HCT116 (cell line): ENCODE measurements at regions not wholly inside any gene's neighbourhood (a gene's known extent, or its start where the extent isn't known, plus 50 kb on each side); places are given as distances from the start of the nearest gene placed in this dataset.
A peak's percentile ranks its signal among the peaks of the same experiment; 100 is the strongest.

Experiments
- ATAC-seq: fragments of 200-7000 bp; cut with Tn5 transposase; 2 replicates; pipeline ENCODE4 v1.9.1; 2020; ENCODE audit warnings: mild to moderate bottlenecking, moderate library complexity
- BruUV-seq: library from RNA; stranded (reverse); fragments of 400-500 nt; replicated peaks from 2 replicates; lab custom pipeline; 2021; lab: Mats Ljungman, UMichigan
- CTCF ChIA-PET: fragments of 300-600 bp; sonication (Branson Sonifier 250); formaldehyde crosslinking; loops from one replicate; lab custom pipeline; 2021; ENCODE audit warnings: antibody characterized with exemption; lab: Charles Lee
- POLR2A ChIA-PET: fragments of 300-600, 350-600 bp; sonication (Branson Sonifier 250); formaldehyde crosslinking; loops from one replicate; lab custom pipeline; 2021; ENCODE audit warnings: antibody characterized with exemption; lab: Charles Lee
- RAD21 ChIA-PET, 2 experiments: fragments of 300-600 bp; sonication (Branson Sonifier 250); formaldehyde crosslinking; loops; one replicate each; lab custom pipeline; 2023; ENCODE audit warnings: low total read pairs in 2 of 2; ENCODE audit not compliant: uncharacterized antibody in 2 of 2, unreplicated experiment in 2 of 2, low non-redundant PET in 1 of 2; lab: Charles Lee
- DNase-seq: peaks from one replicate; pipeline ENCODE4 v3.0.0-alpha.2; 2010; ENCODE audit warnings: low read depth, low spot score
- H2AFZ ChIP-seq: fragments of 200-600 bp; shearing (Covaris generic), sonication (generic); 2 replicates; pipeline ENCODE4 v1.6.1; 2017; ENCODE audit warnings: low read depth, mixed run types, mixed read lengths, antibody characterized with exemption, low read length; ENCODE audit not compliant: poor library complexity, severe bottlenecking
- H3K27ac ChIP-seq: 2 replicates; pipeline ENCODE4 v1.5.1; 2012; ENCODE audit warnings: low read depth, low read length
- H3K27me3 ChIP-seq: fragments of 200-600 bp; sonication (generic); 2 replicates; pipeline ENCODE4 v1.6.1; 2016; ENCODE audit warnings: mixed run types, low read length, mixed read lengths; ENCODE audit not compliant: insufficient read depth
- H3K36me3 ChIP-seq, 2 experiments: fragments of 200-500 bp in 1 of 2; fragments of 200-600 bp in 1 of 2; sonication (Bioruptor generic) in 1 of 2; sonication (generic) in 1 of 2; 2 replicates each; pipeline versions ENCODE4 v1.5.1 to v1.6.1; 2014 to 2016; ENCODE audit warnings: low read length in 2 of 2, inconsistent platforms in 1 of 2, mixed read lengths in 1 of 2, mixed run types in 1 of 2; ENCODE audit not compliant: insufficient read depth in 2 of 2, control insufficient read depth in 1 of 2
- H3K4me1 ChIP-seq, 2 experiments: fragments of 200-600 bp in 1 of 2; sonication (generic) in 1 of 2; 2 replicates each; pipeline versions ENCODE4 v1.5.1 to v1.6.1; 2012 to 2017; ENCODE audit warnings: low read length in 2 of 2, inconsistent platforms in 1 of 2, mild to moderate bottlenecking in 1 of 2, mixed read lengths in 1 of 2, mixed run types in 1 of 2, moderate library complexity in 1 of 2; ENCODE audit not compliant: insufficient read depth in 2 of 2, control insufficient read depth in 1 of 2
- H3K4me2 ChIP-seq: fragments of 200-600 bp; sonication (generic); 2 replicates; pipeline ENCODE4 v1.6.1; 2017; ENCODE audit warnings: mixed run types, low read length, mixed read lengths
- H3K4me3 ChIP-seq, 2 experiments: fragments of 200-600 bp in 1 of 2; sonication (generic) in 1 of 2; replicated peaks in 1 of 2; 2 replicates each; pipeline ENCODE4 v1.5.1; 2011 to 2016; ENCODE audit warnings: low read length in 2 of 2, control low read depth in 1 of 2, low read depth in 1 of 2, mild to moderate bottlenecking in 1 of 2, mixed read lengths in 1 of 2, mixed run types in 1 of 2
- H3K79me2 ChIP-seq: fragments of 200-600 bp; sonication (generic); 2 replicates; pipeline ENCODE4 v1.6.1; 2017; ENCODE audit warnings: mild to moderate bottlenecking, mixed run types, low read length, moderate library complexity, mixed read lengths; ENCODE audit not compliant: insufficient read depth
- H3K9ac ChIP-seq: fragments of 200-600 bp; sonication (generic); 2 replicates; pipeline ENCODE4 v1.6.1; 2016; ENCODE audit warnings: low read length, mixed read lengths
- H3K9me2 ChIP-seq: fragments of 200-600 bp; sonication (generic), shearing (Covaris generic); 2 replicates; pipeline ENCODE4 v1.6.1; 2017; ENCODE audit warnings: mixed run types, mild to moderate bottlenecking, moderate library complexity; ENCODE audit not compliant: insufficient read depth
- H3K9me3 ChIP-seq, 2 experiments: fragments of 200-500 bp in 1 of 2; fragments of 200-600 bp in 1 of 2; sonication (Bioruptor generic) in 1 of 2; sonication (generic) in 1 of 2; 2 replicates each; pipeline ENCODE4 v1.6.1; 2014 to 2017; ENCODE audit warnings: low read length in 2 of 2, mixed read lengths in 2 of 2, inconsistent platforms in 1 of 2, low read depth in 1 of 2, mild to moderate bottlenecking in 1 of 2, mixed run types in 1 of 2, moderate library complexity in 1 of 2; ENCODE audit not compliant: control insufficient read depth in 1 of 2, insufficient read depth in 1 of 2
- H4K20me1 ChIP-seq: fragments of 200-600 bp; sonication (generic), shearing (Covaris generic); 2 replicates; pipeline ENCODE4 v1.6.1; 2017; ENCODE audit warnings: mixed run types, mild to moderate bottlenecking, moderate library complexity; ENCODE audit not compliant: insufficient read depth
- EGR1 ChIP-seq: IDR thresholded peaks from 2 replicates; pipeline ENCODE4 v1.6.1; 2012; ENCODE audit warnings: low read depth
- ELF1 ChIP-seq: IDR thresholded peaks from 2 replicates; pipeline ENCODE4 v1.6.1; 2012; ENCODE audit warnings: low read depth, borderline replicate concordance
- EZH2 ChIP-seq: fragments of 200-600 bp; sonication (generic); IDR thresholded peaks from 2 replicates; pipeline ENCODE4 v1.6.1; 2017; ENCODE audit warnings: antibody characterized with exemption, mixed run types
- EZH2phosphoT487 ChIP-seq: fragments of 200-600 bp; IDR thresholded peaks from 2 replicates; pipeline ENCODE4 v1.6.1; 2018; ENCODE audit warnings: antibody characterized with exemption, borderline replicate concordance
- RAD21 ChIP-seq: IDR thresholded peaks from 2 replicates; pipeline ENCODE4 v1.6.1; 2012; ENCODE audit warnings: low read depth, mild to moderate bottlenecking
- YY1 ChIP-seq: IDR thresholded peaks from 2 replicates; pipeline ENCODE4 v1.6.1; 2011; ENCODE audit warnings: low read length, low read depth, moderate library complexity, mild to moderate bottlenecking; ENCODE audit not compliant: insufficient replicate concordance; ENCODE audit errors: extremely low read depth
- intact Hi-C: fragments of 100-400 bp; cut with micrococcal nuclease; formaldehyde crosslinking; loops from 2 replicates; pipeline ENCODE4 v1.10.0; 2022
- TF ChIP-seq, protein P1 (sequence below): IDR thresholded peaks from 2 replicates; pipeline ENCODE4 v1.6.1; 2012; ENCODE audit warnings: low read depth
- TF ChIP-seq, protein P2 (sequence below), 3 experiments: fragments of 200-600 bp in 1 of 3; sonication (generic) in 1 of 3; IDR thresholded peaks in 2 of 3; conservative IDR thresholded peaks in 1 of 3; 2 replicates each; pipeline ENCODE4 v1.5.1; 2012 to 2017; ENCODE audit warnings: low read depth in 2 of 3, low read length in 2 of 3, antibody characterized with exemption in 1 of 3, borderline replicate concordance in 1 of 3, control low read depth in 1 of 3, mild to moderate bottlenecking in 1 of 3, mixed read lengths in 1 of 3, mixed run types in 1 of 3, moderate library complexity in 1 of 3; ENCODE audit not compliant: insufficient read depth in 1 of 3

DNA sequence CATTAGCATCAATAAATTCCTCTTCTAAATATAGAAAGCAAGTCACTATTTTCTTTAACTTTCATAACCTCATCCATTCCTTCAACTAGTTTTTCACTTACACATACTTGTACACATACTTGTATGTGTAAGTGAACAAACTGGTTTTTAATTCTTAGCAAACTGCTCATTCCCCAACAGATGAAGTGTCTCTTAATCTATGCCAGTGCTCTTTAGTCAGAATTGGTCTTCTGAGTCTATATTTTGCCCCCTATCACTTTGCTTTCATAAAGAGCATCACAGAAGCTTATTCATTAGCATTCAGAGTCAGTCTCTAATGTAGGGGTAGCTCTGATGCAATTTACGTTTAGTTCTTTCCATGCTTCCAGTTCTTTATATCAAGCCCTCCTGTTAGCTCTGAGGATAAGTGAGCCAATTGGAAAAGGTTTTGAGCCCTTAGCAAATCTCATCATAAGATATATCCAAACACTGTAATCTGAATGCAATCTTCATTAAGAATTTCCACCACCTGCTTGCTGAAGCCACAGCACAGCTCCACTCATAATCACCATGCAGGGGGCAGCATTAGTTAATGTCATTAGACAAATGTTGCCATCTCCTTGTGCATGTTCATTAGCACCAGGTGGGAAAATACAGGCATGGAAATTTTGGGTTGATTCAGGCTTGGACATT is 178.5 kb upstream of the SLC24A2 start:
- no peak overlapping the region for H3K4me2 ChIP-seq
- no peak for ATAC-seq

DNA sequence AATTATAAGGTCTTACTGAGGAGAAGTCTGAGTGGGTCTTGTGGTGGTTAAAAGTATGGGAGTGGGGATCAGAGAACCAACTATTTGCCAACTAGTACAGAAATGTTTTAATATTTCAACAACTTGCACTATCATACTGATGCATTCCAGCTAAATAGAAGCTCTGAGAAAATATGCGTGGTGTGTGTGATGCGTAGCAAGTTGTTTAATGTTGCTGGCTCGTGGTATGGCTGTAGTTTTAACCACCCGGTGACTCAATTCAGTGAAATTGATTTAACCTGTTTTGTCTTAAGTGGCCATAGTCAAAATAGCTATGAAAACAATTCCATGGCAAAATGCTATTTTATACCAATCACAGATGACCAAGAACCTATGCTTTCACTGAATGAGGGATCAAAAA is 176.5 kb upstream of the SLC24A2 start:
- no TSS peak for BruUV-seq
- POLR2A ChIA-PET = no interaction called here
- ATAC-seq (no peak), DNase-seq (no peak)
- Histone ChIP-seq H3K27me3 (peaks cover 40% of the 10 kb centered on the region), H3K9me3 (no peaks in the 10 kb centered on the region), H3K4me3 (no peak overlapping the region), H3K36me3 (no peaks in the 10 kb centered on the region), H3K79me2 (no peaks in the 10 kb centered on the region), H4K20me1 (no peaks in the 10 kb centered on the region), H3K4me2 (no peak overlapping the region), H3K4me1 (no peaks in the 10 kb centered on the region), H2AFZ (no peak overlapping the region), H3K27ac (no peak overlapping the region), H3K9ac (no peak overlapping the region), H3K9me2 (no peaks in the 10 kb centered on the region)
- RAD21 ChIA-PET = no interaction called here
- CTCF ChIA-PET = interaction anchor here (1.8 kb wide), 1 partner anchor 1146 kb away, joined by 4 read pairs; no protein-coding TSS in a partner anchor
- intact Hi-C loops = no loop called here
- TF ChIP-seq EZH2phosphoT487 (no peak), EZH2 (no peak), ELF1 (no peak), YY1 (no peak), EGR1 (no peak)
- TF ChIP-seq, protein P1, sequence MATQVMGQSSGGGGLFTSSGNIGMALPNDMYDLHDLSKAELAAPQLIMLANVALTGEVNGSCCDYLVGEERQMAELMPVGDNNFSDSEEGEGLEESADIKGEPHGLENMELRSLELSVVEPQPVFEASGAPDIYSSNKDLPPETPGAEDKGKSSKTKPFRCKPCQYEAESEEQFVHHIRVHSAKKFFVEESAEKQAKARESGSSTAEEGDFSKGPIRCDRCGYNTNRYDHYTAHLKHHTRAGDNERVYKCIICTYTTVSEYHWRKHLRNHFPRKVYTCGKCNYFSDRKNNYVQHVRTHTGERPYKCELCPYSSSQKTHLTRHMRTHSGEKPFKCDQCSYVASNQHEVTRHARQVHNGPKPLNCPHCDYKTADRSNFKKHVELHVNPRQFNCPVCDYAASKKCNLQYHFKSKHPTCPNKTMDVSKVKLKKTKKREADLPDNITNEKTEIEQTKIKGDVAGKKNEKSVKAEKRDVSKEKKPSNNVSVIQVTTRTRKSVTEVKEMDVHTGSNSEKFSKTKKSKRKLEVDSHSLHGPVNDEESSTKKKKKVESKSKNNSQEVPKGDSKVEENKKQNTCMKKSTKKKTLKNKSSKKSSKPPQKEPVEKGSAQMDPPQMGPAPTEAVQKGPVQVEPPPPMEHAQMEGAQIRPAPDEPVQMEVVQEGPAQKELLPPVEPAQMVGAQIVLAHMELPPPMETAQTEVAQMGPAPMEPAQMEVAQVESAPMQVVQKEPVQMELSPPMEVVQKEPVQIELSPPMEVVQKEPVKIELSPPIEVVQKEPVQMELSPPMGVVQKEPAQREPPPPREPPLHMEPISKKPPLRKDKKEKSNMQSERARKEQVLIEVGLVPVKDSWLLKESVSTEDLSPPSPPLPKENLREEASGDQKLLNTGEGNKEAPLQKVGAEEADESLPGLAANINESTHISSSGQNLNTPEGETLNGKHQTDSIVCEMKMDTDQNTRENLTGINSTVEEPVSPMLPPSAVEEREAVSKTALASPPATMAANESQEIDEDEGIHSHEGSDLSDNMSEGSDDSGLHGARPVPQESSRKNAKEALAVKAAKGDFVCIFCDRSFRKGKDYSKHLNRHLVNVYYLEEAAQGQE = no peak
- TF ChIP-seq, protein P2, sequence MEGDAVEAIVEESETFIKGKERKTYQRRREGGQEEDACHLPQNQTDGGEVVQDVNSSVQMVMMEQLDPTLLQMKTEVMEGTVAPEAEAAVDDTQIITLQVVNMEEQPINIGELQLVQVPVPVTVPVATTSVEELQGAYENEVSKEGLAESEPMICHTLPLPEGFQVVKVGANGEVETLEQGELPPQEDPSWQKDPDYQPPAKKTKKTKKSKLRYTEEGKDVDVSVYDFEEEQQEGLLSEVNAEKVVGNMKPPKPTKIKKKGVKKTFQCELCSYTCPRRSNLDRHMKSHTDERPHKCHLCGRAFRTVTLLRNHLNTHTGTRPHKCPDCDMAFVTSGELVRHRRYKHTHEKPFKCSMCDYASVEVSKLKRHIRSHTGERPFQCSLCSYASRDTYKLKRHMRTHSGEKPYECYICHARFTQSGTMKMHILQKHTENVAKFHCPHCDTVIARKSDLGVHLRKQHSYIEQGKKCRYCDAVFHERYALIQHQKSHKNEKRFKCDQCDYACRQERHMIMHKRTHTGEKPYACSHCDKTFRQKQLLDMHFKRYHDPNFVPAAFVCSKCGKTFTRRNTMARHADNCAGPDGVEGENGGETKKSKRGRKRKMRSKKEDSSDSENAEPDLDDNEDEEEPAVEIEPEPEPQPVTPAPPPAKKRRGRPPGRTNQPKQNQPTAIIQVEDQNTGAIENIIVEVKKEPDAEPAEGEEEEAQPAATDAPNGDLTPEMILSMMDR (IDR thresholded peaks at IDR 0.05 in 2 of 3, conservative IDR thresholded peaks at IDR 0.05 in 1 of 3; ENCODE audit: borderline replicate concordance in 1 of 3, insufficient read depth in 1 of 3, low read depth in 2 of 3, low read length in 2 of 3) = no peak

More for the DNA sequence above, 178.5 kb upstream of the SLC24A2 start:
- no peak for DNase-seq
- no peaks in the 10 kb centered on the region for H4K20me1 ChIP-seq
- peaks cover 47% of the 10 kb centered on the region for H3K27me3 ChIP-seq
- no peak overlapping the region for H3K27ac ChIP-seq
- intact Hi-C loops = no loop called here
- no peaks in the 10 kb centered on the region for H3K79me2 ChIP-seq
- no peaks in the 10 kb centered on the region for H3K9me3 ChIP-seq
- no peak overlapping the region for H2AFZ ChIP-seq
- no peak overlapping the region for H3K9ac ChIP-seq
- no TSS peak for BruUV-seq
- RAD21 ChIA-PET = no interaction called here
- TF ChIP-seq RAD21 (peak; percentile 31; the same call in 1 of the 2 replicates), YY1 (no peak)
- TF ChIP-seq, protein P2 (IDR thresholded peaks at IDR 0.05 in 2 of 3, conservative IDR thresholded peaks at IDR 0.05 in 1 of 3; ENCODE audit: borderline replicate concordance in 1 of 3, insufficient read depth in 1 of 3, low read depth in 2 of 3, low read length in 2 of 3) = 0 out of 6 replicates have a peak, but pooled peaks of 1 of the 3 experiments have one; percentile 7
- POLR2A ChIA-PET = no interaction called here
- no peaks in the 10 kb centered on the region for H3K9me2 ChIP-seq
- H3K36me3 ChIP-seq = no peaks in the 10 kb centered on the region
- no peaks in the 10 kb centered on the region for H3K4me1 ChIP-seq
- no peak overlapping the region for H3K4me3 ChIP-seq
- CTCF ChIA-PET = no interaction called here
